Psoas muscle (tissue), 7 donors: ENCODE measurements at regions not wholly inside any gene's neighbourhood (a gene's known extent, or its start where the extent isn't known, plus 50 kb on each side); places are given as distances from the start of the nearest gene placed in this dataset.
"Not testable (repeated sequence)": the region's sequence is repeated elsewhere in the genome, so short reads cannot be mapped to it uniquely, and the experiment has no call there.

Source experiments
- ATAC-seq, 4 donors: fragments of 200-7000 bp; cut with Tn5 transposase; one replicate each; pipeline ENCODE4 v1.9.1; 2020; ENCODE audit warnings: moderate library complexity in 3 of 4, mild to moderate bottlenecking in 2 of 4
- DNase-seq, 2 donors: peaks; one replicate each; pipeline ENCODE4 v3.0.0-alpha.2; 2020
- H3K27ac ChIP-seq: fragments of 200-600 bp; one replicate; pipeline ENCODE4 v1.8.0; 2022
- H3K27me3 ChIP-seq, 3 donors: fragments of 200-600 bp in 1 of 3; one replicate each; pipeline versions ENCODE4 v1.6.1 to v1.8.0; 2013 to 2022; ENCODE audit warnings: low read length in 2 of 3, mild to moderate bottlenecking in 2 of 3, moderate library complexity in 1 of 3; ENCODE audit not compliant: insufficient read depth in 3 of 3
- H3K36me3 ChIP-seq, 2 donors: fragments of 200-600 bp in 1 of 2; one replicate each; pipeline versions ENCODE4 v1.6.1 to v1.8.0; 2013 to 2022; ENCODE audit warnings: low read depth in 1 of 2, mild to moderate bottlenecking in 1 of 2, moderate library complexity in 1 of 2; ENCODE audit not compliant: insufficient read depth in 1 of 2
- H3K4me1 ChIP-seq: fragments of 200-600 bp; one replicate; pipeline ENCODE4 v1.8.0; 2022
- H3K4me3 ChIP-seq: fragments of 200-600 bp; one replicate; pipeline ENCODE4 v1.8.0; 2022; ENCODE audit warnings: mild to moderate bottlenecking
- H3K9me3 ChIP-seq: fragments of 200-600 bp; one replicate; pipeline ENCODE4 v1.8.0; 2022
- CTCF ChIP-seq: fragments of 200-600 bp; IDR thresholded peaks from one replicate; pipeline ENCODE4 v1.8.0; 2022; ENCODE audit warnings: antibody characterized with exemption
- WGBS, 3 donors: extraction: QIAGEN DNeasy Blood & Tissue Kit; methylation state at CpG; one replicate each; pipeline versions ENCODE4 v1.1.6 to v1.1.7; 2013; 5-methylcytosine and 5-hydroxymethylcytosine counted together
- intact Hi-C, 2 donors: fragments of 100-400 bp; cut with DNase I; formaldehyde crosslinking; loops; one replicate each; pipeline versions ENCODE4 v1.11.0 to v1.14.2; 2022
- donor health status: healthy with polysubstance abuse.
- donor health status: DM: no; HTN: no; CAD: no; lungs with moderate emphysema.
- donor health status: Bipolar disorder and iron deficiency.
- donor health status: healthy.
- donor health status: DM: yes; HTN: yes; CAD: no.
- donor health status: DM: no; HTN: no; CAD: no.
- donor health status: DM: yes; HTN: yes; CAD: no.

DNA sequence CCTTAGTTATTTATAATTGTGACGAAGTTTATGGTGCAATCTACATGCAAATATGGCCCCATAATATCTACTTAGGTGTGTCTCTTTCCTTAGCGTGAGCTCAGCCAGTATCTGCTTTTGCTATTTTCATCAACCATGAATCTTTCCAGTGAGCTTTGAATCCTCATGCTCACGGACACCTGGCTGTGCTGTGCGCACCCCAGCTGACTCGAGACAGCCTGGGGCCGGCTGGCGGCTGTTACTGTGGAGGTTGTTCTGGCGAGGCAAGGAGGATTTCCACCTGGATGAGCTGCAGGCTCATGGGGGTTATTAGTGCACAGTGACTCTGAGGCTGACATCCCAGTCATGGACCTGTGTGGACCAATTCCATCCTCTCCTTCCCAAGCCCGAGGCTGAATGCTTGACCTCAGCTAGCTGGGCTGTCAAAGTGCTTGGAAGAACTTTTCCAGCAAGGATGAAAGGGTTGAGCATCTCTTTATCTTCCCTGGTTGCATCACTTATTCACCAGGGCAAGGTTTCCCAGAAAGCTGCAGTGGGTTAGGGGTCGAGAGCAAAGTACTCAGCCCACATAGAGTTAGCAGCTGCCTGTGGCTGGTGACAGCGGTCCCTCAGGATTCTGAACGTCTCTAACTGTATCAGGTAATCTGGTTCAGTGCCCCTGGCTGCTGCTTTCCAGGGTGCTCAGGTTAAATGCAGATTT, 141.7 kb downstream of the ARL4C start:
- H3K27me3 ChIP-seq = no peaks in the 10 kb centered on the region
- DNase-seq (no peak), ATAC-seq (no peak)
- TF ChIP-seq CTCF = no peak
- peaks cover 13% of the 10 kb centered on the region for H3K9me3 ChIP-seq
- H3K36me3 ChIP-seq = no peaks in the 10 kb centered on the region
- no peak overlapping the region for H3K27ac ChIP-seq
- no peak overlapping the region for H3K4me3 ChIP-seq
- no peaks in the 10 kb centered on the region for H3K4me1 ChIP-seq
- 56 to 57% (median 56%) methylated on average over 12 of the region's 12 CpGs for WGBS, 3 donors
- intact Hi-C loops = no loop called here

DNA sequence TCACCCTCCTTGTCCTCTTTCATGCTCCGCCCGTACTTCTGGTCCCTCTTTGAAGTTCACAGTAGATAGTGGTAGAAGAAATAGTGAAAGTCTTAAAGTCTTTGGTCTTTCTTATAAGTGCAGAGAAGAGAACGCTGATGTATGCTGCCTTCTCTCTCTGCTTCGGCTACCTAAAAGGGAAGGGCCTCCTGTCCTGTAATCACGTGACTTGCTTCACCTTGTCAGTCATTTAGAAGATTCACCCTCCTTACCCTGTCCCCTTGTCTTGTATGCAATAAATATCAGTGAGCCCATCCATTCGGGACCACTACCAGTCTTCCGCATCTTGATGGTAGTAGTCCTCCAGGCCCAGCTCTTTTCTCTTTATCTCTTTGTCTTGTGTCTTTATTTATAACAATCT, 144.6 kb downstream of the ARL4C start:
- WGBS, 3 donors = 95 to 97% (median 96%) methylated on average over 7 of the region's 7 CpGs
- H3K27ac ChIP-seq = no peak overlapping the region
- no peak for TF ChIP-seq CTCF
- ATAC-seq (no peak), DNase-seq (no peak)
- peaks cover 6% of the 10 kb centered on the region for H3K9me3 ChIP-seq
- intact Hi-C loops = loop anchor here in 1 of 2 donors (1.0 kb wide), 1 partner anchor 17 kb away; no protein-coding TSS in a partner anchor
- H3K4me3 ChIP-seq = no peak overlapping the region
- no peaks in the 10 kb centered on the region for H3K27me3 ChIP-seq
- H3K4me1 ChIP-seq = no peaks in the 10 kb centered on the region
- H3K36me3 ChIP-seq = no peaks in the 10 kb centered on the region

DNA sequence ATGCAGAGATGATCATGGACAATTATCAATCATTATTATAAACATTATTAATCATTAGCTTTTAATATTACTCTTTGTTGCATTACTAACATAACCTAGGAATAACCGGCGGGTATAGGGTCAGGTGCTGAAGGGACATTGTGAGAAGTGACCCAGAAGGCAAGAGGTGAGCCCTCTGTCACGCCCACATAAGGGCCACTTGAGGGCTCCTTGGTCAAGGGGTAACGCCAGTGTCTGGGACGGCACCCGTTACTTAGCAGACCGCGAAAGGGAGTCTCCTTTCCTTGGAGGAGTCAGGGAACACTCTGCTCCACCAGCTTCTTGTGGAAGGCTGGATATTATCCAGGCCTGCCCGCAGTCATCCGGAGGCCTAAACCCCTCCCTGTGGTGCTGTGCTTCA, 145.0 kb downstream of the ARL4C start:
- H3K27me3 ChIP-seq, H3K9me3 ChIP-seq, H3K36me3 ChIP-seq, ATAC-seq, H3K27ac ChIP-seq, H3K4me1 ChIP-seq, H3K4me3 ChIP-seq, DNase-seq: not testable (repeated sequence)
- intact Hi-C loops = loop anchor here in 1 of 2 donors (1.0 kb wide), 1 partner anchor 17 kb away; no protein-coding TSS in a partner anchor
- 96 to 99% (median 97%) methylated on average over 10 of the region's 10 CpGs for WGBS, 3 donors

DNA sequence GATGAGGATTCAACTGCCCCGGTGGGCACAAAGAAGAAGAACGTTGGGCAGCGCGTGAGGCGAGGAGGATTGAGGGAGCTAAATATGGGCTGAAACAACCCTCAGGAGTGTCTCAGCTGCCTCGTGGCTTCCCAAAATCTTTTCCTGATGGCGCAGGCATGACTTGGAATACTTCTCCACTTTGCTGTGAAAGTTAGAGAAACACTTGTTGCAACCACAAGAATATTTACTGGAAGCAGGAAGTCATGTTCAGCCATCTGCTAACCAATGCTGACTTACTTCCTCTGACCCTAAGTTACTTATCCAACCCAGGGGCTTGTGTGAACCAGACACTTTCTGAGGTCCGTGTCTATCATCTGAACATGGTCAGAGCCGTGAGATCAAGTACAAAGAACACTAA, 148.8 kb downstream of the ARL4C start:
- Histone ChIP-seq H3K4me3 (no peak overlapping the region), H3K9me3 (peaks cover 3% of the 10 kb centered on the region), H3K36me3 (no peaks in the 10 kb centered on the region), H3K27me3 (no peaks in the 10 kb centered on the region), H3K27ac (no peak overlapping the region), H3K4me1 (no peaks in the 10 kb centered on the region)
- no peak for ATAC-seq
- 71 to 79% (median 76%) methylated on average over 9 of the region's 9 CpGs for WGBS, 3 donors
- no peak for DNase-seq
- intact Hi-C loops = no loop called here
- no peak for TF ChIP-seq CTCF

GRCh38 chr2:234345921-234346320, 151.0 kb downstream of the ARL4C start:
- no peaks in the 10 kb centered on the region for H3K27me3 ChIP-seq
- H3K27ac ChIP-seq = no peak overlapping the region
- DNase-seq = no peak
- 72 to 80% (median 78%) methylated on average over 5 of the region's 5 CpGs for WGBS, 3 donors
- TF ChIP-seq CTCF = no peak
- no peak overlapping the region for H3K4me3 ChIP-seq
- no peak for ATAC-seq
- no peaks in the 10 kb centered on the region for H3K9me3 ChIP-seq
- no peaks in the 10 kb centered on the region for H3K36me3 ChIP-seq
- no peaks in the 10 kb centered on the region for H3K4me1 ChIP-seq
- intact Hi-C loops = no loop called here
